Natural killer cell (primary cell): ENCODE measurements at regions not wholly inside any gene's neighbourhood (a gene's known extent, or its start where the extent isn't known, plus 50 kb on each side); places are given as distances from the start of the nearest gene placed in this dataset.

Source experiments
- ATAC-seq, 3 donors: fragments of 150-1000 bp in 2 of 3; fragments of 200-7000 bp in 1 of 3; cut with Tn5 transposase; 1 replicate in 1 of 3; 2 replicates in 2 of 3; pipeline ENCODE4 v1.10.0; 2021; ENCODE audit warnings: mild to moderate bottlenecking in 2 of 3, moderate library complexity in 2 of 3
- DNase-seq, 2 donors: peaks; one replicate each; pipeline versions ENCODE4 v3.0.0 to v3.0.0-alpha.2; 2013 to 2021; ENCODE audit warnings: mixed read lengths in 1 of 2
- H3K27ac ChIP-seq: one replicate; pipeline ENCODE4 v1.5.1; 2013; ENCODE audit warnings: mild to moderate bottlenecking, low read length
- H3K27me3 ChIP-seq: one replicate; pipeline ENCODE4 v1.6.1; 2013; ENCODE audit warnings: low read length; ENCODE audit not compliant: control insufficient read depth, insufficient read depth
- H3K36me3 ChIP-seq: one replicate; pipeline ENCODE4 v1.6.1; 2013; ENCODE audit warnings: low read length; ENCODE audit not compliant: control insufficient read depth, insufficient read depth
- H3K4me1 ChIP-seq: one replicate; pipeline ENCODE4 v1.6.1; 2013; ENCODE audit warnings: low read length; ENCODE audit not compliant: control insufficient read depth, insufficient read depth
- H3K4me3 ChIP-seq: one replicate; pipeline ENCODE4 v1.5.1; 2013; ENCODE audit warnings: low read length
- H3K9me3 ChIP-seq: one replicate; pipeline ENCODE4 v1.6.1; 2013; ENCODE audit warnings: low read length; ENCODE audit not compliant: control insufficient read depth, insufficient read depth
- H3K27ac Mint-ChIP-seq, 2 donors: one replicate each; pipeline ENCODE4 v1.8.0; 2022; ENCODE audit warnings: mild to moderate bottlenecking in 2 of 2, mixed read lengths in 2 of 2, moderate library complexity in 1 of 2
- H3K27me3 Mint-ChIP-seq, 2 donors: one replicate each; pipeline ENCODE4 v1.8.0; 2022; ENCODE audit warnings: low read depth in 2 of 2, mixed read lengths in 2 of 2
- H3K36me3 Mint-ChIP-seq: one replicate; pipeline ENCODE4 v1.8.0; 2022; ENCODE audit warnings: mixed read lengths
- H3K4me1 Mint-ChIP-seq, 2 donors: one replicate each; pipeline ENCODE4 v1.8.0; 2022; ENCODE audit warnings: mixed read lengths in 2 of 2
- H3K4me3 Mint-ChIP-seq: one replicate; pipeline ENCODE4 v1.8.0; 2022; ENCODE audit warnings: mild to moderate bottlenecking, moderate library complexity, mixed read lengths
- H3K9me3 Mint-ChIP-seq, 2 donors: one replicate each; pipeline ENCODE4 v1.8.0; 2022; ENCODE audit warnings: mixed read lengths in 2 of 2
- WGBS: methylation state at CpG from one replicate; pipeline ENCODE4 v1.1.7; 2013; ENCODE audit warnings: missing lambda C conversion rate; ENCODE audit not compliant: insufficient coverage; 5-methylcytosine and 5-hydroxymethylcytosine counted together
- intact Hi-C: fragments of 100-400 bp; cut with micrococcal nuclease; formaldehyde crosslinking; loops from one replicate; pipeline ENCODE4 v1.14.2; 2022
- TF ChIP-seq, protein P1 (sequence below): fragments of 200-600 bp; IDR thresholded peaks from one replicate; pipeline ENCODE4 v1.8.0; 2022; ENCODE audit warnings: antibody characterized with exemption

DNA sequence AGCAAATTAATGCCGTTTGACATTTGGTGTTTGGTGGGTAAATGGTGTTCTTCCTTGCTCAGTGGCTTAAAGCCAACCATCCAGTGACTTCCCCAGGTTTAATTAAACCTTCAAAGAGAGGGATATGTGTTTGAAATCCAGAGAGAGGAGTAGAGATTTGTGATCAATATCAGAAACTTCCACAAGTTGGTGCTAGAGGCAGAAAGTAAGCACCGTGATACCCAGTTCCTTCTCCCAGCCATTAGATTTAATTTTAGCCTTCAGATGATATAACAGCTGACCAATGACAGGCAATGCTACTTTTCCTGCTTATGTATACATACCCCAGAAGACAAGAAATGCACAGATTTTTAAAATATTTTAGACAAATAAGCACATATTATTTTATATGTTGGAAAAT is 398.5 kb downstream of the CDH2 start:
- Mint-ChIP-seq H3K4me1 (no peaks in the 10 kb centered on the region), H3K27me3 (no peaks in the 10 kb centered on the region), H3K27ac (no peak overlapping the region), H3K4me3 (no peak overlapping the region), H3K36me3 (no peaks in the 10 kb centered on the region), H3K9me3 (peaks cover 6% of the 10 kb centered on the region in 2 donors)
- Histone ChIP-seq H3K27ac (no peak overlapping the region), H3K4me1 (no peaks in the 10 kb centered on the region), H3K4me3 (no peak overlapping the region), H3K27me3 (no peaks in the 10 kb centered on the region), H3K36me3 (no peaks in the 10 kb centered on the region), H3K9me3 (no peaks in the 10 kb centered on the region)
- DNase-seq (no peak), ATAC-seq (no peak)
- TF ChIP-seq, protein P1, sequence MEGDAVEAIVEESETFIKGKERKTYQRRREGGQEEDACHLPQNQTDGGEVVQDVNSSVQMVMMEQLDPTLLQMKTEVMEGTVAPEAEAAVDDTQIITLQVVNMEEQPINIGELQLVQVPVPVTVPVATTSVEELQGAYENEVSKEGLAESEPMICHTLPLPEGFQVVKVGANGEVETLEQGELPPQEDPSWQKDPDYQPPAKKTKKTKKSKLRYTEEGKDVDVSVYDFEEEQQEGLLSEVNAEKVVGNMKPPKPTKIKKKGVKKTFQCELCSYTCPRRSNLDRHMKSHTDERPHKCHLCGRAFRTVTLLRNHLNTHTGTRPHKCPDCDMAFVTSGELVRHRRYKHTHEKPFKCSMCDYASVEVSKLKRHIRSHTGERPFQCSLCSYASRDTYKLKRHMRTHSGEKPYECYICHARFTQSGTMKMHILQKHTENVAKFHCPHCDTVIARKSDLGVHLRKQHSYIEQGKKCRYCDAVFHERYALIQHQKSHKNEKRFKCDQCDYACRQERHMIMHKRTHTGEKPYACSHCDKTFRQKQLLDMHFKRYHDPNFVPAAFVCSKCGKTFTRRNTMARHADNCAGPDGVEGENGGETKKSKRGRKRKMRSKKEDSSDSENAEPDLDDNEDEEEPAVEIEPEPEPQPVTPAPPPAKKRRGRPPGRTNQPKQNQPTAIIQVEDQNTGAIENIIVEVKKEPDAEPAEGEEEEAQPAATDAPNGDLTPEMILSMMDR: no peak
- 6% methylated on average over 2 of the region's 2 CpGs for WGBS
- intact Hi-C loops: no loop called here

DNA sequence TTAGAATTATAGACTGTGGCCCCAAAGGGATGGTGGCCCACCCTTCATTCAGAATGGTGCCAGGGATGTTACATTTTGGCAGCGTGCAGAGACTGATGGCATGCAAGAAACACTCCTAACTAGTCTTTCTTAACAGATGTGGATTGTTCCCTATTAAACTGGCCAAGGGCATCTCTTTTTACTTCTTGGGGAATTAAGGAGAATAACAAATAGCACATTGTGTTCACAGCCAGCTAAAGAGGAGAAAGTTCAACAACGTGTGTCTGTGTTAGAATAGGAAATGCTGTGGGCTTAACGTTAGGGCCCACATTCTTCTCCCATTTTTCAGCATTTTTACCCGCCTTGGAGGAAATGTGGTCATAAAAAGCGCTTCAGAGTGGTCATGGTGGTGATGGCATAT is 404.8 kb downstream of the CDH2 start:
- TF ChIP-seq, protein P1: no peak
- intact Hi-C loops: no loop called here
- no peak overlapping the region for H3K4me3 ChIP-seq
- no peaks in the 10 kb centered on the region for H3K9me3 ChIP-seq
- Mint-ChIP-seq H3K27ac (no peak overlapping the region), H3K4me3 (no peak overlapping the region), H3K36me3 (no peaks in the 10 kb centered on the region), H3K27me3 (no peaks in the 10 kb centered on the region), H3K9me3 (peaks cover 7 to 10% of the 10 kb centered on the region in 2 donors), H3K4me1 (no peaks in the 10 kb centered on the region)
- H3K36me3 ChIP-seq: no peaks in the 10 kb centered on the region
- no peak overlapping the region for H3K27ac ChIP-seq
- no peak for DNase-seq
- no peak for ATAC-seq
- 66% methylated on average over 3 of the region's 5 CpGs for WGBS
- no peaks in the 10 kb centered on the region for H3K27me3 ChIP-seq
- H3K4me1 ChIP-seq: no peaks in the 10 kb centered on the region

DNA sequence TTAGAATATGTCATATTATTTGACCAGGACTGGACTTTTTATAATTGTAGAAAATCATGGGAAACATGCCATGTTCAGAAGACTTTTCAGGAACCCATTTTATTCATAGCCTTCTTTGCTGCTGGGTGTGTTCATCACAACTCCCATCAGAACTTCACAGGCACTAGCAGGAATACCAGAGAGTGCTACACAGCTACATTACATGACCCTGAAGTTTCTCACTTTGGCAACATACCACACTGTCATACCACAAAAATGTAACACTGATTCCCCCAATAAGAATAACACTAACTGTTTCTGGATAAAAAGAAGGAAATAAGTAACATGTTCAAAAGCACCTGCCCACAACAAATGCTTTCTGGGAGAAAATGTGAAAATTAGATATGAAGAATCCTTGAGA is 405.4 kb downstream of the CDH2 start:
- Mint-ChIP-seq H3K27me3 (no peaks in the 10 kb centered on the region), H3K4me1 (no peaks in the 10 kb centered on the region), H3K4me3 (no peak overlapping the region), H3K36me3 (no peaks in the 10 kb centered on the region), H3K9me3 (peaks cover 7 to 11% of the 10 kb centered on the region in 2 donors), H3K27ac (no peak overlapping the region)
- no peaks in the 10 kb centered on the region for H3K9me3 ChIP-seq
- intact Hi-C loops: no loop called here
- TF ChIP-seq, protein P1: no peak
- ATAC-seq: no peak
- H3K27me3 ChIP-seq: no peaks in the 10 kb centered on the region
- H3K27ac ChIP-seq: no peak overlapping the region
- H3K4me3 ChIP-seq: no peak overlapping the region
- H3K36me3 ChIP-seq: no peaks in the 10 kb centered on the region
- DNase-seq: no peak
- no peaks in the 10 kb centered on the region for H3K4me1 ChIP-seq

DNA sequence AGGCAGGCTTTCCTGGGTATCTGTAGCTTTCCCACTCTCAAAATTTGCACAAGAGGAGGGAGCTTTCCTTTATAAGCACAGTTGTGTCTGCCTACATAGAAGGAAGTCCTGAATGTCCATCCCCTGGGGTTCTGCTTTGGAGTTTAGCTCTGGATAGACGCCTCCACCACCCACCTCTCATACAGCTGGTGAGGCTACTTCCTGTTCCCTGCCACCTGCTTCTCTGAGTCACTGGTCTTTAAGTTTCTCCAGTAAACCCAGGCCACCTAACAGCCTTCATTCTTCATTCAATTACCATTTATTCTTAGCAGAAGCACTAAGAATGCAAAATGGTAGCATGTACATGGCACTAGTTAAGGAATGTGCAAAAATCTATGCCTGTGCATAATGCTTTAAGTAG is 407.8 kb downstream of the CDH2 start:
- no peak overlapping the region for H3K4me3 Mint-ChIP-seq
- Histone ChIP-seq H3K4me1 (no peaks in the 10 kb centered on the region), H3K36me3 (no peaks in the 10 kb centered on the region), H3K27ac (no peak overlapping the region), H3K27me3 (no peaks in the 10 kb centered on the region), H3K9me3 (no peaks in the 10 kb centered on the region), H3K4me3 (no peak overlapping the region)
- H3K9me3 Mint-ChIP-seq: peaks cover 3 to 7% of the 10 kb centered on the region in 2 donors
- no peaks in the 10 kb centered on the region for H3K36me3 Mint-ChIP-seq
- ATAC-seq: no peak
- WGBS: 19% methylated on average over 1 of the region's 1 CpG
- TF ChIP-seq, protein P1: no peak
- DNase-seq: no peak
- intact Hi-C loops: no loop called here
- H3K27ac Mint-ChIP-seq: no peak overlapping the region
- no peaks in the 10 kb centered on the region for H3K27me3 Mint-ChIP-seq
- no peaks in the 10 kb centered on the region for H3K4me1 Mint-ChIP-seq
